Sigmoid colon (tissue), 3 donors: ENCODE measurements at regions not wholly inside any gene's neighbourhood (a gene's known extent, or its start where the extent isn't known, plus 50 kb on each side); places are given as distances from the start of the nearest gene placed in this dataset.

Source experiments
- POLR2A ChIP-seq, 2 donors: fragments of 450-650 bp; IDR thresholded peaks; one replicate each; pipeline ENCODE4 v1.6.1; 2016; ENCODE audit warnings: antibody characterized with exemption in 2 of 2, mild to moderate bottlenecking in 2 of 2, moderate library complexity in 2 of 2
- TF ChIP-seq, protein P1 (sequence below), 4 experiments: fragments of 450-650 bp in 3 of 4; fragments of 200-600 bp in 1 of 4; IDR thresholded peaks; one replicate each; pipeline ENCODE4 v1.5.1; 2016 to 2019; ENCODE audit warnings: antibody characterized with exemption in 4 of 4, mild to moderate bottlenecking in 3 of 4, moderate library complexity in 2 of 4

DNA sequence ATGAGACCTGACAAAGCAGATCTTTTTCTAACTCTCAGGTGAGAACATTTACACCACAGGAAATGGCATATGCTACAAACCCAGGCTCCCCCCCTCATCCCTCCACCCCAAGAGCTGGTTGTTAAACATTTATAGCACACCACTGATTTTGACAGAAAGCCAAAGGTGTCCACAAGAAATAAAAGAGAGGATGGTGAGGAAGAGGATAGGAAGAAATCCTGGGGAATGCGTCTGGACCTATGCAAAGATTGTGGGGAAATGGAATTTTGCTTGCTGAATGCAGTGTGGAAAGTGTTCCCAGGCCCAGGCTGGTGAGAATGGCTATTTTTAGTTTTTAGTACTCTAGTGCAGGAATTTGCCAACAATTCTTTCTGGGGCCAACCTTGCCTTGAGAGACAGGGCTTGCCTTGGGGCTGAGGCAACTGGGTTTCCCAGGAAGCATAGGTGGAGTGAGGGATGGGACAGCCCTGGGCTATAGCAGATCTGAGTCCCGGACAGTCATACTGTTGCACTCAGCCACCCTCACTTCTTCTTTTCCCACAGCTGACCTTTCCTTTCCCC, 163.9 kb downstream of the ADAMTS15 start:
- TF ChIP-seq, protein P1, sequence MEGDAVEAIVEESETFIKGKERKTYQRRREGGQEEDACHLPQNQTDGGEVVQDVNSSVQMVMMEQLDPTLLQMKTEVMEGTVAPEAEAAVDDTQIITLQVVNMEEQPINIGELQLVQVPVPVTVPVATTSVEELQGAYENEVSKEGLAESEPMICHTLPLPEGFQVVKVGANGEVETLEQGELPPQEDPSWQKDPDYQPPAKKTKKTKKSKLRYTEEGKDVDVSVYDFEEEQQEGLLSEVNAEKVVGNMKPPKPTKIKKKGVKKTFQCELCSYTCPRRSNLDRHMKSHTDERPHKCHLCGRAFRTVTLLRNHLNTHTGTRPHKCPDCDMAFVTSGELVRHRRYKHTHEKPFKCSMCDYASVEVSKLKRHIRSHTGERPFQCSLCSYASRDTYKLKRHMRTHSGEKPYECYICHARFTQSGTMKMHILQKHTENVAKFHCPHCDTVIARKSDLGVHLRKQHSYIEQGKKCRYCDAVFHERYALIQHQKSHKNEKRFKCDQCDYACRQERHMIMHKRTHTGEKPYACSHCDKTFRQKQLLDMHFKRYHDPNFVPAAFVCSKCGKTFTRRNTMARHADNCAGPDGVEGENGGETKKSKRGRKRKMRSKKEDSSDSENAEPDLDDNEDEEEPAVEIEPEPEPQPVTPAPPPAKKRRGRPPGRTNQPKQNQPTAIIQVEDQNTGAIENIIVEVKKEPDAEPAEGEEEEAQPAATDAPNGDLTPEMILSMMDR (IDR thresholded peaks at IDR 0.05): no peak
- no peak for TF ChIP-seq POLR2A (IDR thresholded peaks at IDR 0.05)
